ENCODE measurements at regions not wholly inside any gene's neighbourhood (a gene's known extent, or its start where the extent isn't known, plus 50 kb on each side); places are given as distances from the start of the nearest gene placed in this dataset.

DNA sequence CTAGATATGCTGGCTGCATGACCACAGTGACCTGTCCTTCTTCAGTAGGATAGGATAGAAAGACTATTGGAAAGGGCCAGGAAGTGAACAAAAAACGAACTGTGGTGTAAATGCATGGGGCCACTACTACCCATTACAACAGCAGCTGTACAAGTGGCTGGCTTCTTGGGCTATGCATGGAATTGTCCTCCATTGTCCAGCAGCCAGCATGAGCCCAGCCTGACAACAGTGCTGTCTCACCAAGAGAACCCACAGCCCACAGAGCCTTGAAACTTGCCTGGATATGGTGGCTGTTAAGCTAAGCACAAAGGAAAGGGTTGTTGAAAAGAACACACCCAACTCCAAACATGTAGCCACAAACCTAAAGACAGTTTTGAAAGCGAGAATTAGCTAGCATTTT is 330.2 kb upstream of the F9 start:
- DNase-seq (ENCODE audit: low spot score): no peak
- Histone ChIP-seq H3K4me1 (ENCODE audit: control insufficient read depth in 4 of 4, insufficient read depth in 4 of 4, low read length in 3 of 4) (peaks cover 0 to 16% (median 3%) of the 10 kb centered on the region in 4 donors), H3K9me3 (ENCODE audit: control insufficient read depth in 4 of 4, low read length in 3 of 4) (no peaks in the 10 kb centered on the region), H3K9ac (ENCODE audit: low read depth in 1 of 2, low read length in 2 of 2) (no peak overlapping the region), H3K27me3 (ENCODE audit: control insufficient read depth in 4 of 4, insufficient read depth in 4 of 4, low read length in 3 of 4) (no peaks in the 10 kb centered on the region), H3K27ac (ENCODE audit: low read depth in 1 of 2, low read length in 2 of 2) (no peak overlapping the region), H3K36me3 (ENCODE audit: control insufficient read depth in 4 of 4, insufficient read depth in 3 of 4, low read depth in 1 of 4, low read length in 3 of 4) (no peaks in the 10 kb centered on the region), H3K4me3 (ENCODE audit: low read depth in 1 of 3, low read length in 3 of 3) (no peak overlapping the region)
- TF ChIP-seq EGR1 (IDR thresholded peaks at IDR 0.05; ENCODE audit: low read depth in 2 of 2): no peak
- TF ChIP-seq, protein P1, sequence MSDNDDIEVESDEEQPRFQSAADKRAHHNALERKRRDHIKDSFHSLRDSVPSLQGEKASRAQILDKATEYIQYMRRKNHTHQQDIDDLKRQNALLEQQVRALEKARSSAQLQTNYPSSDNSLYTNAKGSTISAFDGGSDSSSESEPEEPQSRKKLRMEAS (IDR thresholded peaks at IDR 0.05): no peak
- WGBS: 72% methylated on average over 2 of the region's 2 CpGs

DNA sequence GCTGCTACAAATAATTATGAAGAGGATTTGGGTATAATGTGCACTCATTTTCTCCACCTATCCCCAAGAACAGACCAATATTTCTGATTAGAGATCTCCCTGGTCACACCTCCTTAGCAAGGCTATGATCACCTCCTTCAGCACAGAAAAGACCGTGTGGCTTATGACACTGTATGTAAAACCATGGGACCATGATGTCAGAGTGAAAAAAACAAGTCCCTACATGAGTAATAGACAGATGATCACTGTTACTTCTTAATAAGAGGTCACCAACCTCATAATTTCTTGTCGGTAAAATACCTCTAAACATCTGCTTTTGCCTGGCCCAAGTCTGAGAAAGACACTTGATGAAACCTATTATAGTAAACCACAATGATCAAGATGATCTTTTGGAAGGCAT is 330.6 kb upstream of the F9 start:
- H3K27ac ChIP-seq (ENCODE audit: low read depth in 1 of 2, low read length in 2 of 2): no peak overlapping the region
- peaks cover 2 to 13% (median 3%) of the 10 kb centered on the region in 4 donors for H3K4me1 ChIP-seq (ENCODE audit: control insufficient read depth in 4 of 4, insufficient read depth in 4 of 4, low read length in 3 of 4)
- no peaks in the 10 kb centered on the region for H3K27me3 ChIP-seq (ENCODE audit: control insufficient read depth in 4 of 4, insufficient read depth in 4 of 4, low read length in 3 of 4)
- DNase-seq (ENCODE audit: low spot score): no peak
- H3K9me3 ChIP-seq (ENCODE audit: control insufficient read depth in 4 of 4, low read length in 3 of 4): no peaks in the 10 kb centered on the region
- H3K36me3 ChIP-seq (ENCODE audit: control insufficient read depth in 4 of 4, insufficient read depth in 3 of 4, low read depth in 1 of 4, low read length in 3 of 4): no peaks in the 10 kb centered on the region
- no peak overlapping the region for H3K4me3 ChIP-seq (ENCODE audit: low read depth in 1 of 3, low read length in 3 of 3)
- no peak overlapping the region for H3K9ac ChIP-seq (ENCODE audit: low read depth in 1 of 2, low read length in 2 of 2)
- TF ChIP-seq HNF4A (conservative IDR thresholded peaks at IDR 0.05) (no peak), SP1 (IDR thresholded peaks at IDR 0.05) (no peak), FOXA1 (IDR thresholded peaks at IDR 0.05) (no peak), FOXA2 (IDR thresholded peaks at IDR 0.05) (no peak), HNF4G (IDR thresholded peaks at IDR 0.05) (no peak), TAF1 (conservative IDR thresholded peaks at IDR 0.05) (no peak), YY1 (IDR thresholded peaks at IDR 0.05) (no peak), JUND (IDR thresholded peaks at IDR 0.05) (no peak), NR2F2 (IDR thresholded peaks at IDR 0.05) (no peak), RXRA (IDR thresholded peaks at IDR 0.05) (no peak), EGR1 (IDR thresholded peaks at IDR 0.05; ENCODE audit: low read depth in 2 of 2) (no peak), RAD21 (IDR thresholded peaks at IDR 0.05) (no peak)
- TF ChIP-seq, protein P2, sequence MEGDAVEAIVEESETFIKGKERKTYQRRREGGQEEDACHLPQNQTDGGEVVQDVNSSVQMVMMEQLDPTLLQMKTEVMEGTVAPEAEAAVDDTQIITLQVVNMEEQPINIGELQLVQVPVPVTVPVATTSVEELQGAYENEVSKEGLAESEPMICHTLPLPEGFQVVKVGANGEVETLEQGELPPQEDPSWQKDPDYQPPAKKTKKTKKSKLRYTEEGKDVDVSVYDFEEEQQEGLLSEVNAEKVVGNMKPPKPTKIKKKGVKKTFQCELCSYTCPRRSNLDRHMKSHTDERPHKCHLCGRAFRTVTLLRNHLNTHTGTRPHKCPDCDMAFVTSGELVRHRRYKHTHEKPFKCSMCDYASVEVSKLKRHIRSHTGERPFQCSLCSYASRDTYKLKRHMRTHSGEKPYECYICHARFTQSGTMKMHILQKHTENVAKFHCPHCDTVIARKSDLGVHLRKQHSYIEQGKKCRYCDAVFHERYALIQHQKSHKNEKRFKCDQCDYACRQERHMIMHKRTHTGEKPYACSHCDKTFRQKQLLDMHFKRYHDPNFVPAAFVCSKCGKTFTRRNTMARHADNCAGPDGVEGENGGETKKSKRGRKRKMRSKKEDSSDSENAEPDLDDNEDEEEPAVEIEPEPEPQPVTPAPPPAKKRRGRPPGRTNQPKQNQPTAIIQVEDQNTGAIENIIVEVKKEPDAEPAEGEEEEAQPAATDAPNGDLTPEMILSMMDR (IDR thresholded peaks at IDR 0.05; ENCODE audit: low read depth, low read length, missing input control): no peak
- TF ChIP-seq, protein P3, sequence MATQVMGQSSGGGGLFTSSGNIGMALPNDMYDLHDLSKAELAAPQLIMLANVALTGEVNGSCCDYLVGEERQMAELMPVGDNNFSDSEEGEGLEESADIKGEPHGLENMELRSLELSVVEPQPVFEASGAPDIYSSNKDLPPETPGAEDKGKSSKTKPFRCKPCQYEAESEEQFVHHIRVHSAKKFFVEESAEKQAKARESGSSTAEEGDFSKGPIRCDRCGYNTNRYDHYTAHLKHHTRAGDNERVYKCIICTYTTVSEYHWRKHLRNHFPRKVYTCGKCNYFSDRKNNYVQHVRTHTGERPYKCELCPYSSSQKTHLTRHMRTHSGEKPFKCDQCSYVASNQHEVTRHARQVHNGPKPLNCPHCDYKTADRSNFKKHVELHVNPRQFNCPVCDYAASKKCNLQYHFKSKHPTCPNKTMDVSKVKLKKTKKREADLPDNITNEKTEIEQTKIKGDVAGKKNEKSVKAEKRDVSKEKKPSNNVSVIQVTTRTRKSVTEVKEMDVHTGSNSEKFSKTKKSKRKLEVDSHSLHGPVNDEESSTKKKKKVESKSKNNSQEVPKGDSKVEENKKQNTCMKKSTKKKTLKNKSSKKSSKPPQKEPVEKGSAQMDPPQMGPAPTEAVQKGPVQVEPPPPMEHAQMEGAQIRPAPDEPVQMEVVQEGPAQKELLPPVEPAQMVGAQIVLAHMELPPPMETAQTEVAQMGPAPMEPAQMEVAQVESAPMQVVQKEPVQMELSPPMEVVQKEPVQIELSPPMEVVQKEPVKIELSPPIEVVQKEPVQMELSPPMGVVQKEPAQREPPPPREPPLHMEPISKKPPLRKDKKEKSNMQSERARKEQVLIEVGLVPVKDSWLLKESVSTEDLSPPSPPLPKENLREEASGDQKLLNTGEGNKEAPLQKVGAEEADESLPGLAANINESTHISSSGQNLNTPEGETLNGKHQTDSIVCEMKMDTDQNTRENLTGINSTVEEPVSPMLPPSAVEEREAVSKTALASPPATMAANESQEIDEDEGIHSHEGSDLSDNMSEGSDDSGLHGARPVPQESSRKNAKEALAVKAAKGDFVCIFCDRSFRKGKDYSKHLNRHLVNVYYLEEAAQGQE (IDR thresholded peaks at IDR 0.05): no peak
- TF ChIP-seq, protein P4, sequence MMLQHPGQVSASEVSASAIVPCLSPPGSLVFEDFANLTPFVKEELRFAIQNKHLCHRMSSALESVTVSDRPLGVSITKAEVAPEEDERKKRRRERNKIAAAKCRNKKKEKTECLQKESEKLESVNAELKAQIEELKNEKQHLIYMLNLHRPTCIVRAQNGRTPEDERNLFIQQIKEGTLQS (IDR thresholded peaks at IDR 0.05): no peak
- TF ChIP-seq, protein P5, sequence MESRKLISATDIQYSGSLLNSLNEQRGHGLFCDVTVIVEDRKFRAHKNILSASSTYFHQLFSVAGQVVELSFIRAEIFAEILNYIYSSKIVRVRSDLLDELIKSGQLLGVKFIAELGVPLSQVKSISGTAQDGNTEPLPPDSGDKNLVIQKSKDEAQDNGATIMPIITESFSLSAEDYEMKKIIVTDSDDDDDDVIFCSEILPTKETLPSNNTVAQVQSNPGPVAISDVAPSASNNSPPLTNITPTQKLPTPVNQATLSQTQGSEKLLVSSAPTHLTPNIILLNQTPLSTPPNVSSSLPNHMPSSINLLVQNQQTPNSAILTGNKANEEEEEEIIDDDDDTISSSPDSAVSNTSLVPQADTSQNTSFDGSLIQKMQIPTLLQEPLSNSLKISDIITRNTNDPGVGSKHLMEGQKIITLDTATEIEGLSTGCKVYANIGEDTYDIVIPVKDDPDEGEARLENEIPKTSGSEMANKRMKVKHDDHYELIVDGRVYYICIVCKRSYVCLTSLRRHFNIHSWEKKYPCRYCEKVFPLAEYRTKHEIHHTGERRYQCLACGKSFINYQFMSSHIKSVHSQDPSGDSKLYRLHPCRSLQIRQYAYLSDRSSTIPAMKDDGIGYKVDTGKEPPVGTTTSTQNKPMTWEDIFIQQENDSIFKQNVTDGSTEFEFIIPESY (IDR thresholded peaks at IDR 0.05): no peak
- WGBS: 93% methylated on average over 2 of the region's 2 CpGs
